Stimulated activated naive CD8-positive, alpha-beta T cell treated with anti-CD3 and anti-CD28 coated beads, Interleukin-15, amount 100 ng/mL, for 72 hours (primary cell): ENCODE measurements at regions not wholly inside any gene's neighbourhood (a gene's known extent, or its start where the extent isn't known, plus 50 kb on each side); places are given as distances from the start of the nearest gene placed in this dataset.

Experiments
- ATAC-seq: fragments of 150-1000 bp; cut with Tn5 transposase; 2 replicates; pipeline ENCODE4 v1.10.0; 2021; ENCODE audit warnings: mild to moderate bottlenecking, moderate library complexity
- DNase-seq, 2 donors: peaks; one replicate each; pipeline ENCODE4 v3.0.0; 2021 to 2022
- H3K27ac Mint-ChIP-seq, 2 donors: one replicate each; pipeline ENCODE4 v1.8.0; 2022; ENCODE audit warnings: mild to moderate bottlenecking in 2 of 2, mixed read lengths in 2 of 2, moderate library complexity in 2 of 2
- H3K27me3 Mint-ChIP-seq: one replicate; pipeline ENCODE4 v1.8.0; 2022; ENCODE audit warnings: mixed read lengths
- H3K4me1 Mint-ChIP-seq: one replicate; pipeline ENCODE4 v1.8.0; 2022; ENCODE audit warnings: mild to moderate bottlenecking, mixed read lengths
- H3K4me3 Mint-ChIP-seq, 2 donors: one replicate each; pipeline ENCODE4 v1.8.0; 2022; ENCODE audit warnings: mild to moderate bottlenecking in 2 of 2, mixed read lengths in 2 of 2, moderate library complexity in 1 of 2
- H3K9me3 Mint-ChIP-seq, 2 donors: one replicate each; pipeline ENCODE4 v1.8.0; 2022; ENCODE audit warnings: mixed read lengths in 2 of 2

DNA sequence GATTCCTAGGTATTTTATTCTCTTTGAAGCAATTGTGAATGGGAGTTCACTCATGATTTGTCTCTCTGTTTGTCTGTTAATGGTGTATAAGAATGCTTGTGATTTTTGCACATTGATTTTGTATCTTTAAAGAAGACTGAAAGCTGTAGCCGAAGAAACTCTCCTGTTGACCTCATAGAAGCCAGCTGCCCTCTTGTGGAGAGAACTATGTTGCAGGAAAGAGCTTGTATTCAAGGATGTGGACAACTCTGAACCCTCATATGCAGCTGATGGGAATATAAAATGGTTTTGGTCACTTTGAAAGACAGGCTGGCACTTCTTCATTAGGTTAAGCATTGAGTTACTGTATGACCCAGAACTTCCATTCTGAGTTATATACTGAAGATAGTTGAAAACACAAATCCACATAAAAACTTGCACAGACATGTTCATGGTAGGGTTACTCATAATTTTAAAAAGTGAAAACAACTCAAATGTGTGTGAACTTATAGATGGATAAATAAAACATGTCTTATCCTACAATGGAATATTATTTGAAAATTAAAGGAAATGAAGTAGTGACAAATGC lies 65.8 kb upstream of the SLITRK6 start:
- Mint-ChIP-seq H3K4me3 (no peak overlapping the region), H3K4me1 (no peaks in the 10 kb centered on the region), H3K27ac (no peak overlapping the region), H3K27me3 (no peaks in the 10 kb centered on the region), H3K9me3 (peaks cover 0 to 5% of the 10 kb centered on the region in 2 donors)
- ATAC-seq (no peak), DNase-seq (no peak)

DNA sequence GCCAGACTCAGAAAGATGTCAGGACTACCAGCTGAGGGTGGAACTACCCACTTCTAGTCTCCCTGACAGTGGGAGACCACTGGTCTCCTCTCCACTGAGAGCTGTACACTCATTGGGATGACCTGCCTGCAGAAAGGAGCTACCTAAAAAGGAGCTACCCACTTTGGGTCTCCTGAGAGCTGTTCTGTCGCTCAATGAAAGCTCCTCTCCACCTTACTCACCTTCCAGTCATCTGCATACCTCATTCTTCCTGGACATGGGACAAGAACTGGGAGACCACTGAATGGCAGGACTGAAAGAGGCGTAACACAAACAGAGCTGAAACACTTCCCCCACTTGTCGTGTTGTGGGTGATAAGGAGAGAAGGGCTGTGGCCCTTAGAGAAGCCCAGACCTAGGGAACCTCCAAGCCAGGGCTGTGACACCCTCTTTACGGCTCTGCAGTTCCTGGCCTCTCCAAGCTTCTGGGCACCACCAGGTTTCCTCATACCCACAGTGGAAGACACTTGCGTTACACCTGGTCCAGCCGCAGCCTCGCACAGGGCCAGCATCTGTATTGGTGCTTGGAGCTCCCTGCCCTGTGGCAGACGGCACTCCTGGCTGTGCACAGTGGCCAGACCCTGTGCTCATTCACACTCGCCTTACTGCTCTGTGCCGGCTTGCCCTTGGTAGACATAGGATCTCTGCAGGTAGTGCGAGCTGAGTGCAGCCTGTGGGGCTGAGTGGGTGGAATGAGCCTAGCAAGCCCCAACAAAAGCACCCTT lies 54.9 kb upstream of the SLITRK6 start:
- Mint-ChIP-seq H3K27me3 (no peaks in the 10 kb centered on the region), H3K4me1 (no peaks in the 10 kb centered on the region), H3K9me3 (peaks cover 21 to 22% of the 10 kb centered on the region in 2 donors), H3K4me3 (no peak overlapping the region), H3K27ac (no peak overlapping the region)
- ATAC-seq = no peak
- no peak for DNase-seq

- H3K27me3 Mint-ChIP-seq = no peaks in the 10 kb centered on the region
- H3K4me3 Mint-ChIP-seq = no peak overlapping the region
- H3K4me1 Mint-ChIP-seq = no peaks in the 10 kb centered on the region
- ATAC-seq (no peak), DNase-seq (no peak)
- no peak overlapping the region for H3K27ac Mint-ChIP-seq
- H3K9me3 Mint-ChIP-seq = peaks cover 22 to 23% of the 10 kb centered on the region in 2 donors
Measured at GRCh38 chr13:85853161-85853894, 54.1 kb upstream of the SLITRK6 start.
